GM23248 (cell line): ENCODE measurements at regions not wholly inside any gene's neighbourhood (a gene's known extent, or its start where the extent isn't known, plus 50 kb on each side); places are given as distances from the start of the nearest gene placed in this dataset.

Source experiments
- DNase-seq: peaks from one replicate; pipeline ENCODE4 v3.0.0-alpha.2; 2015
- H2AFZ ChIP-seq: fragments of 200-600 bp; sonication (generic); 2 replicates; pipeline ENCODE4 v1.6.1; 2016; ENCODE audit warnings: antibody characterized with exemption
- H3F3A ChIP-seq: fragments of 200-600 bp; sonication (generic); 2 replicates; pipeline ENCODE4 v1.6.1; 2016; ENCODE audit warnings: mild to moderate bottlenecking, antibody characterized with exemption, mixed run types; ENCODE audit not compliant: insufficient read depth
- H3K27ac ChIP-seq: fragments of 200-600 bp; sonication (generic); 2 replicates; pipeline ENCODE4 v1.5.1; 2016; ENCODE audit warnings: mild to moderate bottlenecking
- H3K27me3 ChIP-seq: fragments of 200-600 bp; sonication (generic); replicated peaks from 2 replicates; pipeline ENCODE4 v1.6.1; 2016; ENCODE audit warnings: mild to moderate bottlenecking; ENCODE audit not compliant: insufficient read depth
- H3K36me3 ChIP-seq: fragments of 200-600 bp; sonication (generic); 2 replicates; pipeline ENCODE4 v1.6.1; 2016; ENCODE audit warnings: low read depth, mild to moderate bottlenecking
- H3K4me1 ChIP-seq: fragments of 200-600 bp; sonication (generic); 2 replicates; pipeline ENCODE4 v1.6.1; 2016; ENCODE audit warnings: mild to moderate bottlenecking; ENCODE audit not compliant: insufficient read depth
- H3K4me2 ChIP-seq: fragments of 200-600 bp; sonication (generic); one replicate; pipeline ENCODE4 v1.6.1; 2016; ENCODE audit warnings: mild to moderate bottlenecking; ENCODE audit not compliant: unreplicated experiment
- H3K4me3 ChIP-seq: fragments of 200-600 bp; sonication (generic); 2 replicates; pipeline ENCODE4 v1.5.1; 2016; ENCODE audit warnings: mild to moderate bottlenecking
- H3K79me2 ChIP-seq: fragments of 200-600 bp; sonication (generic); 2 replicates; pipeline ENCODE4 v1.6.1; 2016; ENCODE audit warnings: mild to moderate bottlenecking; ENCODE audit not compliant: insufficient read depth
- H3K9ac ChIP-seq: fragments of 200-600 bp; sonication (generic); 2 replicates; pipeline ENCODE4 v1.6.1; 2016; ENCODE audit warnings: mild to moderate bottlenecking
- H3K9me2 ChIP-seq: fragments of 200-600 bp; sonication (generic); 2 replicates; pipeline ENCODE4 v1.6.1; 2016; ENCODE audit warnings: mixed run types, mild to moderate bottlenecking, moderate library complexity; ENCODE audit not compliant: insufficient read depth
- H3K9me3 ChIP-seq: fragments of 200-600 bp; sonication (generic); one replicate; pipeline ENCODE4 v1.6.1; 2017; ENCODE audit warnings: low read depth
- H4K20me1 ChIP-seq: fragments of 200-600 bp; sonication (generic); 2 replicates; pipeline ENCODE4 v1.6.0; 2016; ENCODE audit not compliant: insufficient read depth
- EZH2 ChIP-seq: fragments of 200-600 bp; sonication (generic); IDR thresholded peaks from 2 replicates; pipeline ENCODE4 v1.6.1; 2018; ENCODE audit warnings: antibody characterized with exemption, mild to moderate bottlenecking; ENCODE audit not compliant: insufficient read depth, poor library complexity, severe bottlenecking
- EZH2phosphoT487 ChIP-seq: fragments of 200-600 bp; sonication (generic); IDR thresholded peaks from 2 replicates; pipeline ENCODE4 v1.6.1; 2018; ENCODE audit warnings: antibody characterized with exemption, moderate library complexity, mild to moderate bottlenecking, low read depth; ENCODE audit not compliant: insufficient read depth
- WGBS, 2 experiments: methylation state at CpG; one replicate each; pipeline ENCODE4 v1.1.6; 2015 to 2017; ENCODE audit warnings: low lambda C conversion rate in 2 of 2, low coverage in 1 of 2; ENCODE audit errors: missing lambda C conversion rate in 2 of 2; 5-methylcytosine and 5-hydroxymethylcytosine counted together
- in situ Hi-C: fragments of 300-500 bp; cut with MboI; formaldehyde crosslinking; loops from 2 replicates; pipeline ENCODE4 v1.15.0; 2020

DNA sequence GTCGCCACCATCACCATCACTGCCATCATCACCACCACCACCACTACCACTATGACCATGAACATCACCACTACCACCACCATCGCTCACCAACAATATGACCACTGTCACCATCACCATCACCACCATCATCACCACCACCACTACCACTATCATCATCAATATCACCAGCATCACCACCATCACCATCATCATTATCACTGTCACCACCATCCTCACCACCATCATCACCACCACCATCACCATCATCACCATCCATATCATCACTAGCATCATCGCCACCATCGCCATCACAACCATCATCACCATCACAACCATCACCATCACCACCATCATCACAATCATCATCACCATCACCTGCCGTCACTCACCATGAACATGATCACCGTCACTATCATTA is 184.6 kb downstream of the SHANK2 start:
- H3K4me2 ChIP-seq = no peak overlapping the region
- no peaks in the 10 kb centered on the region for H3F3A ChIP-seq
- no peak overlapping the region for H3K9ac ChIP-seq
- no peak overlapping the region for H3K27ac ChIP-seq
- no peak overlapping the region for H3K4me3 ChIP-seq
- H3K36me3 ChIP-seq = no peaks in the 10 kb centered on the region
- 74 to 80% methylated on average over 6 of the region's 6 CpGs for WGBS, 2 experiments
- no peaks in the 10 kb centered on the region for H3K4me1 ChIP-seq
- H3K9me3 ChIP-seq = no peaks in the 10 kb centered on the region
- H4K20me1 ChIP-seq = no peaks in the 10 kb centered on the region
- no peaks in the 10 kb centered on the region for H3K27me3 ChIP-seq
- no peak overlapping the region for H2AFZ ChIP-seq
- no peak for TF ChIP-seq EZH2phosphoT487
- no peak for TF ChIP-seq EZH2
- H3K9me2 ChIP-seq = no peaks in the 10 kb centered on the region
- in situ Hi-C loops = no loop called here
- H3K79me2 ChIP-seq = no peaks in the 10 kb centered on the region
- DNase-seq = no peak

DNA sequence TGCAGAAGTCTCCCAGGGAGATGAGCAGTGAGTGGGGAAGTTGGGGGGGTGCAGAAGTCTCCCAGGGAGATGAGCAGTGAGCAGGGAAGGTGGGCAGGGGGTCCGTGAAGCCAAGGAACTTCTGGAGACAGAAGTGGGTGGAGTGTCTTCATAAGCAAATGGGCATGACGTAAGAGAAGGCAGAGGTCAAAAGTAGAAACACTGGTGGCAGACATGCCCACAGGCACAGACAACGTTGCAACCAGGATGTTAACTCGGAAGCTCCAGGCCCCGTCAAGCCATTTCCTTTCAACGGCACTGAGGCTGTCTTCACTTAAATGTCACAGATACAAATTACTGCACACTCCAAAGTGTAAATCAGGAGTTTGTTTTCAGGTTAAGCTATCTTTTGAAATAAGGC is 186.1 kb downstream of the SHANK2 start:
- Histone ChIP-seq H3K9me3 (no peaks in the 10 kb centered on the region), H3K27ac (no peak overlapping the region), H3K27me3 (no peaks in the 10 kb centered on the region), H2AFZ (no peak overlapping the region), H3K79me2 (no peaks in the 10 kb centered on the region), H4K20me1 (no peaks in the 10 kb centered on the region), H3K4me3 (no peak overlapping the region), H3K36me3 (no peaks in the 10 kb centered on the region), H3K4me2 (no peak overlapping the region), H3F3A (no peaks in the 10 kb centered on the region), H3K4me1 (no peaks in the 10 kb centered on the region), H3K9me2 (no peaks in the 10 kb centered on the region), H3K9ac (no peak overlapping the region)
- WGBS, 2 experiments = 60 to 61% methylated on average over 6 of the region's 6 CpGs
- no peak for DNase-seq
- in situ Hi-C loops = no loop called here
- no peak for TF ChIP-seq EZH2phosphoT487
- TF ChIP-seq EZH2 = no peak

DNA sequence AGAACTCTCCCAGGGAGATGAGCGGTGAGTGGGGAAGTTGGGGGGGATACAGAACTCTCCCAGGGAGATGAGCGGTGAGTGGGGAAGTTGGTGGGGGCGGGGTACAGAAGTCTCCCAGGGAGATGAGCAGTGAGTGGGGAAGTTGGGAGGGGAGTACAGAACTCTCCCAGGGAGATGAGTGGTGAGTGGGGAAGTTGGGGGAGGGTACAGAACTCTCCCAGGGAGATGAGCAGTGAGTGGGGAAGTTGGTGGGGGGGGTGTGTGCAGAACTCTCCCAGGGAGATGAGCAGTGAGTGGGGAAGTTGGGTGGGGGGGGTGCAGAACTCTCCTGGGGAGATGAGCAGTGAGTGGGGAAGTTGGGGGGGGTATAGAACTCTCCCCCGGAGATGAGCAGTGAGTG is 186.5 kb downstream of the SHANK2 start:
- Histone ChIP-seq H3K4me3 (no peak overlapping the region), H3K4me1 (no peaks in the 10 kb centered on the region), H3K36me3 (no peaks in the 10 kb centered on the region), H3K9ac (no peak overlapping the region), H3K27ac (no peak overlapping the region), H3K9me3 (no peaks in the 10 kb centered on the region), H2AFZ (no peak overlapping the region), H4K20me1 (no peaks in the 10 kb centered on the region), H3K9me2 (no peaks in the 10 kb centered on the region), H3K27me3 (no peaks in the 10 kb centered on the region), H3K4me2 (no peak overlapping the region), H3K79me2 (no peaks in the 10 kb centered on the region), H3F3A (no peaks in the 10 kb centered on the region)
- in situ Hi-C loops = no loop called here
- TF ChIP-seq EZH2phosphoT487 = no peak
- no peak for TF ChIP-seq EZH2
- WGBS, 2 experiments = 64% methylated on average over 3 of the region's 4 CpGs; no CpG with 5 or more reads in 1 of the 2 experiments
- DNase-seq = no peak

DNA sequence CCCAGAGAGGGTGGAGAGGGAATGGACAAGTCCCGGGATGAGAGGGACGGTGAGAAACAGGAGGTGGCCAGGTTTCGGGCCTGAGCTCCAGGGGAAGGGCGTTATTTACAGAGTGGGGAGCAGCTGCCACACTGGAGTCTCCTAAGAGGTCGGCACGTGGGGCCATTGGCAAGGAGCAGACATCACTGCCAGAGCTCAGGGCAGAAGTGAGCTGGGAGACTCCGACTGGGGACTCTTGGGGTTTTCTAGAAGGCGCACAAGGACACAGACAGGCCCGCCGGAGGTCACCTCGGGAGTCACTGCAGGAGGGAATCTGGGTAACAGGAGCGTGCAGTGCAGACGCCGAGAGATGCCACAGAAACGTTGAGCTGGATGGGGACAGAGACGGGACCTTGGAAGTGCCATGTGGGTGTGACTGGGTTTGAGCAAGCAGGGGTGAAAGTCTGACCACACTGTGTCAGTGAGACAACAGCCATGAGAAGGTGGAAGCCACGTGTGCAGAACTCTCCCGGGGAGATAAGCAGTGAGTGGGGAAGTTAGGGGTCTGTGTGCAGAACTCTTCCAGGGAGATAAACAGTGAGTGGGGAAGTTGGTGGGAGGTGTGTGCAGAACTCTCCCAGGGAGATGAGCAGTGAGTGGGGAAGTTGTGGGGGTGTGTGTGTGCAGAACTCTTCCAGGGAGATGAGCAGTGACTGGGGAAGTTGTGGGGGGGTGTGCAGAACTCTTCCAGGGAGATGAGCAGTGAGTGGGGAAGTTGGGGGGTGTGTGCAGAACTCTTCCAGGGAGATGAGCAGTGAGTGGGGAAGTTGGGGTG is 187.5 kb downstream of the SHANK2 start:
- Histone ChIP-seq H3K9ac (no peak overlapping the region), H3F3A (no peaks in the 10 kb centered on the region), H3K4me3 (no peak overlapping the region), H3K36me3 (no peaks in the 10 kb centered on the region), H3K4me1 (no peaks in the 10 kb centered on the region), H2AFZ (no peak overlapping the region), H3K27me3 (no peaks in the 10 kb centered on the region), H3K9me2 (no peaks in the 10 kb centered on the region), H4K20me1 (no peaks in the 10 kb centered on the region), H3K79me2 (no peaks in the 10 kb centered on the region), H3K4me2 (no peak overlapping the region), H3K27ac (no peak overlapping the region), H3K9me3 (no peaks in the 10 kb centered on the region)
- TF ChIP-seq EZH2 (no peak), EZH2phosphoT487 (no peak)
- in situ Hi-C loops = no loop called here
- WGBS, 2 experiments = 44 to 48% methylated on average over 13 to 18 of the region's 18 CpGs
- no peak for DNase-seq
